Mesothelial cell of epicardium (in vitro differentiated cells): ENCODE measurements at regions not wholly inside any gene's neighbourhood (a gene's known extent, or its start where the extent isn't known, plus 50 kb on each side); places are given as distances from the start of the nearest gene placed in this dataset.

ENCODE experiments used
- DNase-seq, 2 experiments: peaks; one replicate each; pipeline ENCODE4 v3.0.0; 2021; ENCODE audit warnings: low spot score in 2 of 2; ENCODE audit not compliant: unreplicated experiment in 2 of 2
- H3K27ac Mint-ChIP-seq: 2 replicates; pipeline ENCODE4 v1.8.0; 2021; ENCODE audit warnings: mixed read lengths
- H3K27me3 Mint-ChIP-seq: 2 replicates; pipeline ENCODE4 v1.8.0; 2021; ENCODE audit warnings: low read depth, mixed read lengths
- H3K36me3 Mint-ChIP-seq: 2 replicates; pipeline ENCODE4 v1.8.0; 2021; ENCODE audit warnings: mixed read lengths
- H3K4me1 Mint-ChIP-seq: 2 replicates; pipeline ENCODE4 v1.8.0; 2021; ENCODE audit warnings: mixed read lengths
- H3K4me3 Mint-ChIP-seq: 2 replicates; pipeline ENCODE4 v1.8.0; 2021; ENCODE audit warnings: mild to moderate bottlenecking, moderate library complexity, mixed read lengths
- H3K9me3 Mint-ChIP-seq: 2 replicates; pipeline ENCODE4 v1.8.0; 2021; ENCODE audit warnings: mixed read lengths
- CTCF ChIP-seq: fragments of 200-600 bp; sonication (generic); IDR thresholded peaks from one replicate; pipeline ENCODE4 v1.5.0; 2021; ENCODE audit warnings: antibody characterized with exemption; ENCODE audit not compliant: unreplicated experiment

DNA sequence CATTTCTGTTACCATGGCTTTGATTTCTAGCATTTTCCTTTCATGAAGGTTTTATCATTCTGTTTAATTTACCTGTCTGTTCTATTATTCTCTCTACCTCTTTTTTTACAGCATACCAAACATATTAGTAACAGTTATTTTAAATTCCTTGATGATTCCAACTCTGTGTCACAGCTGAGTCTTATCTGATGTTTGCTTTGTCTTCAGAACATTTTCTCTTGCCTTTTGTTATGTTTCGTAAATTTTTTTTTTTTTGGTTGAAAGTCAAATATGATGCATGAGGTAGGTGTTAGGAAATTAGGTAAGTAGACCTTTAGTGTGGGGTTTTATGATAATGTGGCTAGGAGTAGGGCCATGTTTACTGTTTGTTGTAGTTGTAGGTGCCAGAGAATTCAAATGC is 496.4 kb downstream of the FOXG1 start:
- no peak for DNase-seq
- TF ChIP-seq CTCF = no peak
- Mint-ChIP-seq H3K9me3 (peaks cover 2% of the 10 kb centered on the region), H3K4me3 (no peak overlapping the region), H3K27ac (no peak overlapping the region), H3K36me3 (no peaks in the 10 kb centered on the region), H3K27me3 (no peaks in the 10 kb centered on the region), H3K4me1 (no peaks in the 10 kb centered on the region)

- no peak overlapping the region for H3K27ac Mint-ChIP-seq
- no peaks in the 10 kb centered on the region for H3K9me3 Mint-ChIP-seq
- no peak for DNase-seq
- H3K4me3 Mint-ChIP-seq = no peak overlapping the region
- H3K27me3 Mint-ChIP-seq = no peaks in the 10 kb centered on the region
- H3K36me3 Mint-ChIP-seq = no peaks in the 10 kb centered on the region
- TF ChIP-seq CTCF = no peak
- no peaks in the 10 kb centered on the region for H3K4me1 Mint-ChIP-seq
These were observed 498.3 kb downstream of the FOXG1 start for GRCh38 chr14:29264865-29265264.

- DNase-seq = no peak
- Mint-ChIP-seq H3K36me3 (no peaks in the 10 kb centered on the region), H3K4me1 (no peaks in the 10 kb centered on the region)
These were observed 499.3 kb downstream of the FOXG1 start for GRCh38 chr14:29265852-29266251.

DNA sequence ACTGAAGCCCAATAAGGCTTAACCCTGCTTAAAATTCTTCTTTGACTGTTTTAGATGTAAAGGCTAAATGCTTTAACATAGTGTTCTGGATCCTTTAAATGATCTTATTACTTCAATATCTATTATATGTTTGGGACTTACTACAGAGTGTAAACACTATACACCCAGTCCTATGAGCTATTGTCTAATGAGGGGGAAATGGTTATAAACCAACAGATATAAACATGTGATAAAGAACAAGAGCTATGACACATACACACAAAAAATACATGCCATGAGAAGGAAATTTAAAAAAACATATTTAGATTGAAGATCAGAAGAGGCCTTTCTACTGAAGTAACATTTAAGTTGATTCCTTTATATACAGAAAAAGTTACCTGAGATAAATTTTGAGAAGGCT is 505.1 kb downstream of the FOXG1 start:
- Mint-ChIP-seq H3K27me3 (peaks cover 8% of the 10 kb centered on the region), H3K27ac (no peak overlapping the region), H3K4me1 (peaks cover 8% of the 10 kb centered on the region), H3K9me3 (no peaks in the 10 kb centered on the region), H3K36me3 (no peaks in the 10 kb centered on the region), H3K4me3 (no peak overlapping the region)
- TF ChIP-seq CTCF = no peak
- DNase-seq = no peak

More at GRCh38 chr14:29265852-29266251, 499.3 kb downstream of the FOXG1 start:
- Mint-ChIP-seq H3K9me3 (no peaks in the 10 kb centered on the region), H3K27me3 (peaks cover 2% of the 10 kb centered on the region), H3K27ac (no peak overlapping the region), H3K4me3 (no peak overlapping the region)
- TF ChIP-seq CTCF = no peak

DNA sequence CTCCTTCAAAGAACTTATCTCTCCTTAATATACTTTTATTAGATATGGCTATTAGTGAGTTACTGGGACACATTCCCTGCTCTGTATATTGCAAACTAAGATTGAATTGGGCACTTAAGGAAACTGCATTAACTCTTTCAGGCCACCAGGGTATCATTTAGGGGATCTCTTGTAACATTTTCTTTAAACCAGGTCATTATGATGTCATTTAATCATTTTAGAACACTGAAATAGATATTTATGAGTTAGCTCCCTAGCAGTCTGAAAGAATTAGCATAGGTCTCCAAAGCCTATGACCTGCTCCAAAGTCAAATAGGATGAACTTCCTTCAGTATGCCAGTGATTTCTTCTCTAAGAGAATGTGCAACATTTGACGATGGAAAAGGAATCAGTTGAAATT is 506.9 kb downstream of the FOXG1 start:
- Mint-ChIP-seq H3K4me1 (peaks cover 8% of the 10 kb centered on the region), H3K9me3 (no peaks in the 10 kb centered on the region), H3K27ac (no peak overlapping the region), H3K36me3 (no peaks in the 10 kb centered on the region), H3K27me3 (peaks cover 8% of the 10 kb centered on the region), H3K4me3 (no peak overlapping the region)
- DNase-seq = no peak
- TF ChIP-seq CTCF = no peak
